ENCODE measurements at regions not wholly inside any gene's neighbourhood (a gene's known extent, or its start where the extent isn't known, plus 50 kb on each side); places are given as distances from the start of the nearest gene placed in this dataset.

- TF ChIP-seq HMGXB4 (CRISPR knock-in tag; IDR thresholded peaks at IDR 0.05): no peak
Observed at GRCh38 chr5:34547300-34548085, 108.6 kb upstream of the RAI14 start (continued).

GRCh38 chr5:34548086-34548403, 108.1 kb upstream of the RAI14 start:
- Mint-ChIP-seq H3K27me3 (ENCODE audit: low read depth) (peaks cover 3% of the 10 kb centered on the region; the same call in 1 of the 2 replicates), H3K36me3 (peaks cover 46% of the 10 kb centered on the region), H3K27ac (peak overlapping the region; percentile 94), H3K9me3 (peaks cover 48% of the 10 kb centered on the region), H3K4me1 (peaks cover 64% of the 10 kb centered on the region), H3K4me3 (no peak overlapping the region)
- DNase-seq (ENCODE audit: low spot score) (no peak), ATAC-seq (peak; percentile 83)
- ChIA-PET CTCF (interaction anchor here (1.0 to 2.2 kb wide), 4 partner anchors 10 to 455 kb away, joined by 3 to 19 read pairs (median 4); partner anchors contain the start of gene RAI14), POLR2A (interaction anchor here (1.5 kb wide), 1 partner anchor 108 kb away, joined by 4 read pairs; the partner anchor contains the start of gene RAI14)
- TF ChIP-seq NR3C1 (CRISPR knock-in tag; conservative IDR thresholded peaks at IDR 0.05; ENCODE audit: low read depth) (no peak), CTCF (IDR thresholded peaks at IDR 0.05) (no peak), FOXP4 (CRISPR knock-in tag; IDR thresholded peaks at IDR 0.05) (no peak), ZNF317 (CRISPR knock-in tag; IDR thresholded peaks at IDR 0.05; ENCODE audit: borderline replicate concordance, low read depth) (no peak), NFE2L1 (CRISPR knock-in tag; IDR thresholded peaks at IDR 0.05) (no peak), NFYB (CRISPR knock-in tag; conservative IDR thresholded peaks at IDR 0.05; ENCODE audit: low read depth) (no peak), ZBTB21 (CRISPR knock-in tag; IDR thresholded peaks at IDR 0.05; ENCODE audit: borderline replicate concordance) (no peak), OVOL2 (CRISPR knock-in tag; IDR thresholded peaks at IDR 0.05; ENCODE audit: borderline replicate concordance) (no peak), ZSCAN18 (CRISPR knock-in tag; IDR thresholded peaks at IDR 0.05) (no peak), EMX1 (CRISPR knock-in tag; IDR thresholded peaks at IDR 0.05) (no peak), ZBTB43 (CRISPR knock-in tag; IDR thresholded peaks at IDR 0.05) (no peak), SP1 (CRISPR knock-in tag; conservative IDR thresholded peaks at IDR 0.05) (no peak), ZNF219 (CRISPR knock-in tag; IDR thresholded peaks at IDR 0.05; ENCODE audit: borderline replicate concordance) (no peak), ZNF281 (CRISPR knock-in tag; IDR thresholded peaks at IDR 0.05) (no peak)
- TF ChIP-seq, protein P1, sequence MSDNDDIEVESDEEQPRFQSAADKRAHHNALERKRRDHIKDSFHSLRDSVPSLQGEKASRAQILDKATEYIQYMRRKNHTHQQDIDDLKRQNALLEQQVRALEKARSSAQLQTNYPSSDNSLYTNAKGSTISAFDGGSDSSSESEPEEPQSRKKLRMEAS (CRISPR knock-in tag; IDR thresholded peaks at IDR 0.05): no peak
- TF ChIP-seq, protein P2, sequence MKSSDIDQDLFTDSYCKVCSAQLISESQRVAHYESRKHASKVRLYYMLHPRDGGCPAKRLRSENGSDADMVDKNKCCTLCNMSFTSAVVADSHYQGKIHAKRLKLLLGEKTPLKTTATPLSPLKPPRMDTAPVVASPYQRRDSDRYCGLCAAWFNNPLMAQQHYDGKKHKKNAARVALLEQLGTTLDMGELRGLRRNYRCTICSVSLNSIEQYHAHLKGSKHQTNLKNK (CRISPR knock-in tag; IDR thresholded peaks at IDR 0.05): no peak
